ENCODE measurements at regions not wholly inside any gene's neighbourhood (a gene's known extent, or its start where the extent isn't known, plus 50 kb on each side); places are given as distances from the start of the nearest gene placed in this dataset.

DNA sequence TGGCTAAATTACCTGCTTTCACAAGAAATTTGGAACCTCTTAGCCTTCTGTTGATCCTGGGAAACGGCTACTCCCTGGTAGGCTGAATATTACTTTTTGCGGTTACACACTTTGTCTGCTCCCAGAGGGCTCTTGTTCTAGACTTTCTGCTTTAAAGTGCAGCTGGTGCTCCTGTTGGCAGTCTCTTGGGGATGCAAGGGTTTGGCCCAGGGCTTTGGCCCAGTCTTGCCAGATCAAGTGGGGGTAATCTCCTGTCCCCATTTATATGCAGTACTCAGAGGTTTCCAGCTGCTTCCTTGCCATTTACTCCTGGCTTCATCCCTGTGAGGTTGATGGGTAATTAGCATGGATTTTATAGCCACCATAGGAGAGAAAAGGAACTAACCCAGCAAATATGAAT, 558.2 kb upstream of the MIS18BP1 start:
- TF ChIP-seq MXI1 (conservative IDR thresholded peaks at IDR 0.05; ENCODE audit: poor library complexity, severe bottlenecking) (no peak), EP300 (conservative IDR thresholded peaks at IDR 0.05; ENCODE audit: poor library complexity, severe bottlenecking) (no peak), SMC3 (conservative IDR thresholded peaks at IDR 0.05; ENCODE audit: poor library complexity) (no peak), TAF1 (IDR thresholded peaks at IDR 0.05; ENCODE audit: low read depth) (no peak), POLR2AphosphoS5 (IDR thresholded peaks at IDR 0.05) (no peak), RAD21 (conservative IDR thresholded peaks at IDR 0.05) (no peak), EZH2 (IDR thresholded peaks at IDR 0.05; ENCODE audit: borderline replicate concordance, insufficient read depth, low read length, poor library complexity, severe bottlenecking) (no peak)
- TF ChIP-seq, protein P1, sequence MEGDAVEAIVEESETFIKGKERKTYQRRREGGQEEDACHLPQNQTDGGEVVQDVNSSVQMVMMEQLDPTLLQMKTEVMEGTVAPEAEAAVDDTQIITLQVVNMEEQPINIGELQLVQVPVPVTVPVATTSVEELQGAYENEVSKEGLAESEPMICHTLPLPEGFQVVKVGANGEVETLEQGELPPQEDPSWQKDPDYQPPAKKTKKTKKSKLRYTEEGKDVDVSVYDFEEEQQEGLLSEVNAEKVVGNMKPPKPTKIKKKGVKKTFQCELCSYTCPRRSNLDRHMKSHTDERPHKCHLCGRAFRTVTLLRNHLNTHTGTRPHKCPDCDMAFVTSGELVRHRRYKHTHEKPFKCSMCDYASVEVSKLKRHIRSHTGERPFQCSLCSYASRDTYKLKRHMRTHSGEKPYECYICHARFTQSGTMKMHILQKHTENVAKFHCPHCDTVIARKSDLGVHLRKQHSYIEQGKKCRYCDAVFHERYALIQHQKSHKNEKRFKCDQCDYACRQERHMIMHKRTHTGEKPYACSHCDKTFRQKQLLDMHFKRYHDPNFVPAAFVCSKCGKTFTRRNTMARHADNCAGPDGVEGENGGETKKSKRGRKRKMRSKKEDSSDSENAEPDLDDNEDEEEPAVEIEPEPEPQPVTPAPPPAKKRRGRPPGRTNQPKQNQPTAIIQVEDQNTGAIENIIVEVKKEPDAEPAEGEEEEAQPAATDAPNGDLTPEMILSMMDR (IDR thresholded peaks at IDR 0.05; ENCODE audit: poor library complexity, severe bottlenecking), result no peak
- TF ChIP-seq, protein P2, sequence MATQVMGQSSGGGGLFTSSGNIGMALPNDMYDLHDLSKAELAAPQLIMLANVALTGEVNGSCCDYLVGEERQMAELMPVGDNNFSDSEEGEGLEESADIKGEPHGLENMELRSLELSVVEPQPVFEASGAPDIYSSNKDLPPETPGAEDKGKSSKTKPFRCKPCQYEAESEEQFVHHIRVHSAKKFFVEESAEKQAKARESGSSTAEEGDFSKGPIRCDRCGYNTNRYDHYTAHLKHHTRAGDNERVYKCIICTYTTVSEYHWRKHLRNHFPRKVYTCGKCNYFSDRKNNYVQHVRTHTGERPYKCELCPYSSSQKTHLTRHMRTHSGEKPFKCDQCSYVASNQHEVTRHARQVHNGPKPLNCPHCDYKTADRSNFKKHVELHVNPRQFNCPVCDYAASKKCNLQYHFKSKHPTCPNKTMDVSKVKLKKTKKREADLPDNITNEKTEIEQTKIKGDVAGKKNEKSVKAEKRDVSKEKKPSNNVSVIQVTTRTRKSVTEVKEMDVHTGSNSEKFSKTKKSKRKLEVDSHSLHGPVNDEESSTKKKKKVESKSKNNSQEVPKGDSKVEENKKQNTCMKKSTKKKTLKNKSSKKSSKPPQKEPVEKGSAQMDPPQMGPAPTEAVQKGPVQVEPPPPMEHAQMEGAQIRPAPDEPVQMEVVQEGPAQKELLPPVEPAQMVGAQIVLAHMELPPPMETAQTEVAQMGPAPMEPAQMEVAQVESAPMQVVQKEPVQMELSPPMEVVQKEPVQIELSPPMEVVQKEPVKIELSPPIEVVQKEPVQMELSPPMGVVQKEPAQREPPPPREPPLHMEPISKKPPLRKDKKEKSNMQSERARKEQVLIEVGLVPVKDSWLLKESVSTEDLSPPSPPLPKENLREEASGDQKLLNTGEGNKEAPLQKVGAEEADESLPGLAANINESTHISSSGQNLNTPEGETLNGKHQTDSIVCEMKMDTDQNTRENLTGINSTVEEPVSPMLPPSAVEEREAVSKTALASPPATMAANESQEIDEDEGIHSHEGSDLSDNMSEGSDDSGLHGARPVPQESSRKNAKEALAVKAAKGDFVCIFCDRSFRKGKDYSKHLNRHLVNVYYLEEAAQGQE (IDR thresholded peaks at IDR 0.05; ENCODE audit: borderline replicate concordance), result no peak
- no peak overlapping the region for H2AFZ ChIP-seq (ENCODE audit: low read depth, low read length)
- H3K9me2 ChIP-seq (ENCODE audit: insufficient read depth, low read length), result no peaks in the 10 kb centered on the region
- H3K4me3 ChIP-seq (ENCODE audit: low read length), result no peak overlapping the region
- no peaks in the 10 kb centered on the region for H3K79me2 ChIP-seq (replicated peaks; ENCODE audit: insufficient read depth, low read length)
- no peaks in the 10 kb centered on the region for H3K36me3 ChIP-seq (ENCODE audit: insufficient read depth, low read length)
- H3F3A ChIP-seq (ENCODE audit: insufficient read depth, low read length, poor library complexity, severe bottlenecking), result no peaks in the 10 kb centered on the region
- no peak overlapping the region for H3K27ac ChIP-seq (ENCODE audit: low read length)
- no peak overlapping the region for H3K9ac ChIP-seq (ENCODE audit: low read length)
- H3K4me2 ChIP-seq (ENCODE audit: low read length), result no peak overlapping the region
- H3K9me3 ChIP-seq (ENCODE audit: low read length), result no peaks in the 10 kb centered on the region
- H3K27me3 ChIP-seq (ENCODE audit: insufficient read depth, low read depth, low read length), result no peaks in the 10 kb centered on the region
- H4K20me1 ChIP-seq (ENCODE audit: insufficient read depth), result no peaks in the 10 kb centered on the region

DNA sequence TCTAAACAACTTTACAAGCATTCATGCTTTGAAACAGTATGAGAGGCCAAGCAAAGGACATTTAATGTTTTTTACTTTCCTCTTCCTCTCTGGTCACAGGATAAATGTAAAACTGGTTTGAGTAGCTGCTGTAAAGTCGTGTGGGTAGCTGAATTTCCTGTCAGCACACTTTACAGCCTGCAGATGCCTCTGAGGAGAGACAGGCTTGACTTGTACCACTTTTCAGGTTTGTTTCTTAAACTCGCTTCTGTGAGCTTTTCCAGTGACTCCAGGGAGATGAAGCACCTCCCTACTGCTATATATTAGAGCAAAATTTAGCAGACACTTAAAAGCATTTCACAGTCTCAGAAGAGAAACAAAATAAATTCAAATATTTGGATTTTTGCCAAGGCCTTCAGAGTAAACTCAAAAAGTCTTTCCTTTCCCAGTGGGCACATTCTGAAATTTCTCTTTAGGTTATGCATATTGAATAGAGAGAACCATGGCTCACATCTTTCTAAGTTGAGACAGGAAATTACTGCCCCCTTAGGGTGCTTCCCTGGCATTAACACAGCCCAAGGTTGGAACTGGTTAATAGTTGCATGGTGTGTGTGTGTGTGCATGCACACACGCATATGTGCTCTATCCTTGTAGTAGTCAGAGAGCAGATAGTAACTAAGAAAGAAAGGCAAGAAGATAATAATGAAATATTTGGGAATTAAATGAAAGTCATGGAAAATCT, 557.3 kb upstream of the MIS18BP1 start:
- no peaks in the 10 kb centered on the region for H3K36me3 ChIP-seq (ENCODE audit: insufficient read depth, low read length)
- H3K9me2 ChIP-seq (ENCODE audit: insufficient read depth, low read length), result no peaks in the 10 kb centered on the region
- H3K4me2 ChIP-seq (ENCODE audit: low read length), result no peak overlapping the region
- TF ChIP-seq POLR2AphosphoS5 (IDR thresholded peaks at IDR 0.05) (no peak), EZH2 (IDR thresholded peaks at IDR 0.05; ENCODE audit: borderline replicate concordance, insufficient read depth, low read length, poor library complexity, severe bottlenecking) (no peak), EP300 (conservative IDR thresholded peaks at IDR 0.05; ENCODE audit: poor library complexity, severe bottlenecking) (no peak), TAF1 (IDR thresholded peaks at IDR 0.05; ENCODE audit: low read depth) (no peak), MXI1 (conservative IDR thresholded peaks at IDR 0.05; ENCODE audit: poor library complexity, severe bottlenecking) (no peak), SMC3 (conservative IDR thresholded peaks at IDR 0.05; ENCODE audit: poor library complexity) (no peak), RAD21 (conservative IDR thresholded peaks at IDR 0.05) (no peak)
- TF ChIP-seq, protein P2 (IDR thresholded peaks at IDR 0.05; ENCODE audit: borderline replicate concordance), result no peak
- TF ChIP-seq, protein P1 (IDR thresholded peaks at IDR 0.05; ENCODE audit: poor library complexity, severe bottlenecking), result no peak
- no peaks in the 10 kb centered on the region for H3K79me2 ChIP-seq (replicated peaks; ENCODE audit: insufficient read depth, low read length)
- H3K27ac ChIP-seq (ENCODE audit: low read length), result no peak overlapping the region
- H3K9me3 ChIP-seq (ENCODE audit: low read length), result no peaks in the 10 kb centered on the region
- H4K20me1 ChIP-seq (ENCODE audit: insufficient read depth), result no peaks in the 10 kb centered on the region
- no peak overlapping the region for H3K9ac ChIP-seq (ENCODE audit: low read length)
- H3K4me3 ChIP-seq (ENCODE audit: low read length), result no peak overlapping the region
- no peaks in the 10 kb centered on the region for H3K27me3 ChIP-seq (ENCODE audit: insufficient read depth, low read depth, low read length)
- no peak overlapping the region for H2AFZ ChIP-seq (ENCODE audit: low read depth, low read length)
- H3F3A ChIP-seq (ENCODE audit: insufficient read depth, low read length, poor library complexity, severe bottlenecking), result no peaks in the 10 kb centered on the region

Data from neural cell (in vitro differentiated cells).